Stomach (tissue), 4 donors: ENCODE measurements at regions not wholly inside any gene's neighbourhood (a gene's known extent, or its start where the extent isn't known, plus 50 kb on each side); places are given as distances from the start of the nearest gene placed in this dataset.

Experiments
- EP300 ChIP-seq: sonication (generic); formaldehyde crosslinking; IDR thresholded peaks from one replicate; pipeline ENCODE4 v1.6.1; 2017; ENCODE audit warnings: antibody characterized with exemption
- POLR2A ChIP-seq, 4 donors: fragments of 450-650 bp; IDR thresholded peaks; one replicate each; pipeline ENCODE4 v1.6.1; 2016; ENCODE audit warnings: antibody characterized with exemption in 4 of 4, control low read depth in 2 of 4, mild to moderate bottlenecking in 1 of 4, moderate library complexity in 1 of 4
- POLR2AphosphoS5 ChIP-seq, 3 donors: sonication (generic); formaldehyde crosslinking; IDR thresholded peaks; one replicate each; pipeline ENCODE4 v1.6.1; 2016; ENCODE audit warnings: antibody characterized with exemption in 3 of 3
- TF ChIP-seq, protein P1 (sequence below), 7 experiments: fragments of 450-650 bp in 4 of 7; fragments of 200-600 bp in 3 of 7; sonication (generic) in 3 of 7; IDR thresholded peaks; one replicate each; pipeline ENCODE4 v1.5.1; 2016 to 2019; ENCODE audit warnings: antibody characterized with exemption in 7 of 7, control low read depth in 2 of 7, mild to moderate bottlenecking in 1 of 7

DNA sequence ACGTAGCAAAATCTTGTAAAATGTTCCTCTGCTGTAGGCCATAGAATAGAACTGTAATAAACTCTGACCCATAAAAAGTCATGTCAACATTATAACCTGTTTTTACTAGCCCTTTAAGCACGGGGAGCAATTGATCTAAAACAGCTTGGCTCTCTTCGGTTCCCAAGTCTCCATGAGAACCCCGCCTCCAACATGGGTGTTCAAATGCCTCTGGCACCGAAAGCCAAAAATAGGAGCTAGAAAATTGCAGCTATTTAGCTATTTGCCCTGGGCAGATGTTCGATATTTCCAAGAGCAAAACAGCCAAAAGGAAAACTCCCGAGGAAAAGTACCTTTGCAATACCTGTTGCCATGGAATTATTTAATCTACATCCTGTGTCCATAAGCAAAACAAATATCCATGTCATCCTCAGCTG is 563.1 kb downstream of the EFNB2 start:
- TF ChIP-seq, protein P1, sequence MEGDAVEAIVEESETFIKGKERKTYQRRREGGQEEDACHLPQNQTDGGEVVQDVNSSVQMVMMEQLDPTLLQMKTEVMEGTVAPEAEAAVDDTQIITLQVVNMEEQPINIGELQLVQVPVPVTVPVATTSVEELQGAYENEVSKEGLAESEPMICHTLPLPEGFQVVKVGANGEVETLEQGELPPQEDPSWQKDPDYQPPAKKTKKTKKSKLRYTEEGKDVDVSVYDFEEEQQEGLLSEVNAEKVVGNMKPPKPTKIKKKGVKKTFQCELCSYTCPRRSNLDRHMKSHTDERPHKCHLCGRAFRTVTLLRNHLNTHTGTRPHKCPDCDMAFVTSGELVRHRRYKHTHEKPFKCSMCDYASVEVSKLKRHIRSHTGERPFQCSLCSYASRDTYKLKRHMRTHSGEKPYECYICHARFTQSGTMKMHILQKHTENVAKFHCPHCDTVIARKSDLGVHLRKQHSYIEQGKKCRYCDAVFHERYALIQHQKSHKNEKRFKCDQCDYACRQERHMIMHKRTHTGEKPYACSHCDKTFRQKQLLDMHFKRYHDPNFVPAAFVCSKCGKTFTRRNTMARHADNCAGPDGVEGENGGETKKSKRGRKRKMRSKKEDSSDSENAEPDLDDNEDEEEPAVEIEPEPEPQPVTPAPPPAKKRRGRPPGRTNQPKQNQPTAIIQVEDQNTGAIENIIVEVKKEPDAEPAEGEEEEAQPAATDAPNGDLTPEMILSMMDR (IDR thresholded peaks at IDR 0.05) = no peak
- TF ChIP-seq POLR2AphosphoS5 (IDR thresholded peaks at IDR 0.05) (no peak), POLR2A (IDR thresholded peaks at IDR 0.05) (no peak), EP300 (no peak)
